Ovary (tissue), 3 donors: ENCODE measurements at regions not wholly inside any gene's neighbourhood (a gene's known extent, or its start where the extent isn't known, plus 50 kb on each side); places are given as distances from the start of the nearest gene placed in this dataset.

Experiments used
- CTCF ChIP-seq, 3 donors: fragments of 450-650 bp in 2 of 3; fragments of 200-600 bp in 1 of 3; IDR thresholded peaks; one replicate each; pipeline versions ENCODE4 v1.5.1 to v1.8.0; 2016 to 2022; ENCODE audit warnings: antibody characterized with exemption in 3 of 3, mild to moderate bottlenecking in 1 of 3
- EP300 ChIP-seq: sonication (generic); formaldehyde crosslinking; IDR thresholded peaks from one replicate; pipeline ENCODE4 v1.6.1; 2017; ENCODE audit warnings: antibody characterized with exemption
- POLR2A ChIP-seq: fragments of 450-650 bp; IDR thresholded peaks from one replicate; pipeline ENCODE4 v1.6.1; 2017; ENCODE audit warnings: antibody characterized with exemption, mild to moderate bottlenecking, moderate library complexity
- donor health status: DM: no; HTN: no; CAD: no.

GRCh38 chr9:105865285-105865684, 170.9 kb downstream of the TMEM38B start:
- TF ChIP-seq CTCF (IDR thresholded peaks at IDR 0.05) (no peak), POLR2A (no peak), EP300 (no peak)
